Uterus (tissue), 3 donors: ENCODE measurements at regions not wholly inside any gene's neighbourhood (a gene's known extent, or its start where the extent isn't known, plus 50 kb on each side); places are given as distances from the start of the nearest gene placed in this dataset.

Experiments used
- DNase-seq, 2 donors: peaks; one replicate each; pipeline ENCODE4 v3.0.0-alpha.2; 2019 to 2020
- H3K27ac ChIP-seq, 2 donors: fragments of 200-600 bp; sonication (generic); 1 replicate in 1 of 2; 2 replicates in 1 of 2; pipeline ENCODE4 v1.5.1; 2016 to 2018
- H3K27me3 ChIP-seq, 2 donors: fragments of 200-600 bp; sonication (generic); one replicate each; pipeline ENCODE4 v1.5.1; 2018 to 2019; ENCODE audit warnings: control low read depth in 1 of 2
- H3K36me3 ChIP-seq, 2 donors: fragments of 200-600 bp; sonication (generic); one replicate each; pipeline ENCODE4 v1.5.1; 2019; ENCODE audit warnings: control low read depth in 1 of 2
- H3K4me1 ChIP-seq, 2 donors: fragments of 200-600 bp; sonication (generic); one replicate each; pipeline ENCODE4 v1.5.1; 2018 to 2019; ENCODE audit warnings: control low read depth in 1 of 2
- H3K4me3 ChIP-seq, 2 donors: fragments of 200-600 bp; sonication (generic); 1 replicate in 1 of 2; 2 replicates in 1 of 2; pipeline ENCODE4 v1.5.1; 2018 to 2019; ENCODE audit warnings: mild to moderate bottlenecking in 1 of 2
- H3K9me3 ChIP-seq, 2 donors: fragments of 200-600 bp; sonication (generic); one replicate each; pipeline ENCODE4 v1.5.1; 2019; ENCODE audit warnings: control low read depth in 1 of 2
- POLR2A ChIP-seq, 2 donors: fragments of 450-650 bp; IDR thresholded peaks; one replicate each; pipeline ENCODE4 v1.6.1; 2016; ENCODE audit warnings: antibody characterized with exemption in 2 of 2, mild to moderate bottlenecking in 1 of 2, moderate library complexity in 1 of 2
- intact Hi-C: fragments of 100-400 bp; cut with DNase I; formaldehyde crosslinking; loops from one replicate; pipeline ENCODE4 v1.15.1; 2023; ENCODE audit warnings: low total_unique reads
- TF ChIP-seq, protein P1 (sequence below), 4 experiments: fragments of 200-600 bp in 2 of 4; fragments of 450-650 bp in 2 of 4; sonication (generic) in 2 of 4; IDR thresholded peaks; one replicate each; pipeline ENCODE4 v1.5.1; 2016 to 2019; ENCODE audit warnings: antibody characterized with exemption in 4 of 4, mild to moderate bottlenecking in 2 of 4, moderate library complexity in 1 of 4
- donor health status: DM: yes; HTN: yes; CAD: no.

- no peaks in the 10 kb centered on the region for H3K36me3 ChIP-seq
- H3K9me3 ChIP-seq = no peaks in the 10 kb centered on the region
- no peaks in the 10 kb centered on the region for H3K27me3 ChIP-seq
- TF ChIP-seq, protein P1, sequence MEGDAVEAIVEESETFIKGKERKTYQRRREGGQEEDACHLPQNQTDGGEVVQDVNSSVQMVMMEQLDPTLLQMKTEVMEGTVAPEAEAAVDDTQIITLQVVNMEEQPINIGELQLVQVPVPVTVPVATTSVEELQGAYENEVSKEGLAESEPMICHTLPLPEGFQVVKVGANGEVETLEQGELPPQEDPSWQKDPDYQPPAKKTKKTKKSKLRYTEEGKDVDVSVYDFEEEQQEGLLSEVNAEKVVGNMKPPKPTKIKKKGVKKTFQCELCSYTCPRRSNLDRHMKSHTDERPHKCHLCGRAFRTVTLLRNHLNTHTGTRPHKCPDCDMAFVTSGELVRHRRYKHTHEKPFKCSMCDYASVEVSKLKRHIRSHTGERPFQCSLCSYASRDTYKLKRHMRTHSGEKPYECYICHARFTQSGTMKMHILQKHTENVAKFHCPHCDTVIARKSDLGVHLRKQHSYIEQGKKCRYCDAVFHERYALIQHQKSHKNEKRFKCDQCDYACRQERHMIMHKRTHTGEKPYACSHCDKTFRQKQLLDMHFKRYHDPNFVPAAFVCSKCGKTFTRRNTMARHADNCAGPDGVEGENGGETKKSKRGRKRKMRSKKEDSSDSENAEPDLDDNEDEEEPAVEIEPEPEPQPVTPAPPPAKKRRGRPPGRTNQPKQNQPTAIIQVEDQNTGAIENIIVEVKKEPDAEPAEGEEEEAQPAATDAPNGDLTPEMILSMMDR (IDR thresholded peaks at IDR 0.05) = no peak
- TF ChIP-seq POLR2A (IDR thresholded peaks at IDR 0.05) = no peak
- no peaks in the 10 kb centered on the region for H3K4me1 ChIP-seq
- H3K4me3 ChIP-seq = no peak overlapping the region
- DNase-seq = no peak
- H3K27ac ChIP-seq = no peak overlapping the region
- intact Hi-C loops = no loop called here
Measured at GRCh38 chr10:36629476-36629875, 495.9 kb upstream of the ANKRD30A start.

- no peak for TF ChIP-seq POLR2A (IDR thresholded peaks at IDR 0.05)
- TF ChIP-seq, protein P1 (IDR thresholded peaks at IDR 0.05) = no peak
- H3K9me3 ChIP-seq = no peaks in the 10 kb centered on the region
- intact Hi-C loops = no loop called here
Measured at GRCh38 chr10:36624551-36625100, 500.8 kb upstream of the ANKRD30A start.

GRCh38 chr10:36621346-36621745 is 504.1 kb upstream of the ANKRD30A start:
- DNase-seq = no peak
- no peaks in the 10 kb centered on the region for H3K36me3 ChIP-seq
- no peak overlapping the region for H3K4me3 ChIP-seq
- H3K27me3 ChIP-seq = no peaks in the 10 kb centered on the region
- no peak overlapping the region for H3K27ac ChIP-seq
- H3K9me3 ChIP-seq = no peaks in the 10 kb centered on the region
- intact Hi-C loops = no loop called here
- TF ChIP-seq POLR2A (IDR thresholded peaks at IDR 0.05) = no peak
- TF ChIP-seq, protein P1 (IDR thresholded peaks at IDR 0.05) = no peak
- H3K4me1 ChIP-seq = no peaks in the 10 kb centered on the region

More at GRCh38 chr10:36624551-36625100, 500.8 kb upstream of the ANKRD30A start:
- Histone ChIP-seq H3K4me1 (no peaks in the 10 kb centered on the region), H3K27me3 (no peaks in the 10 kb centered on the region), H3K36me3 (no peaks in the 10 kb centered on the region), H3K27ac (no peak overlapping the region), H3K4me3 (no peak overlapping the region)
- no peak for DNase-seq

- Histone ChIP-seq H3K4me3 (no peak overlapping the region), H3K4me1 (no peaks in the 10 kb centered on the region), H3K9me3 (no peaks in the 10 kb centered on the region), H3K36me3 (no peaks in the 10 kb centered on the region), H3K27me3 (no peaks in the 10 kb centered on the region), H3K27ac (no peak overlapping the region)
- intact Hi-C loops = no loop called here
- TF ChIP-seq POLR2A (IDR thresholded peaks at IDR 0.05) = no peak
- TF ChIP-seq, protein P1 (IDR thresholded peaks at IDR 0.05) = no peak
- no peak for DNase-seq
Measured at GRCh38 chr10:36612436-36612835, 513.0 kb upstream of the ANKRD30A start.

- TF ChIP-seq POLR2A (IDR thresholded peaks at IDR 0.05) = no peak
- TF ChIP-seq, protein P1 (IDR thresholded peaks at IDR 0.05) = no peak
- Histone ChIP-seq H3K9me3 (no peaks in the 10 kb centered on the region), H3K27ac (no peak overlapping the region), H3K27me3 (no peaks in the 10 kb centered on the region), H3K4me3 (no peak overlapping the region), H3K4me1 (no peaks in the 10 kb centered on the region), H3K36me3 (no peaks in the 10 kb centered on the region)
- no peak for DNase-seq
- intact Hi-C loops = no loop called here
Measured at GRCh38 chr10:36608866-36609265, 516.5 kb upstream of the ANKRD30A start.
